NCI-H1436 treated with DMSO at 0.1 percent for 48 hours (cell line): ENCODE measurements at regions not wholly inside any gene's neighbourhood (a gene's known extent, or its start where the extent isn't known, plus 50 kb on each side); places are given as distances from the start of the nearest gene placed in this dataset.
"Not testable (repeated sequence)": the region's sequence is repeated elsewhere in the genome, so short reads cannot be mapped to it uniquely, and the experiment has no call there.

Experiments used
- DNase-seq: peaks from one replicate; lab custom pipeline; 2025; lab: John Stamatoyannopoulos, UW

DNA sequence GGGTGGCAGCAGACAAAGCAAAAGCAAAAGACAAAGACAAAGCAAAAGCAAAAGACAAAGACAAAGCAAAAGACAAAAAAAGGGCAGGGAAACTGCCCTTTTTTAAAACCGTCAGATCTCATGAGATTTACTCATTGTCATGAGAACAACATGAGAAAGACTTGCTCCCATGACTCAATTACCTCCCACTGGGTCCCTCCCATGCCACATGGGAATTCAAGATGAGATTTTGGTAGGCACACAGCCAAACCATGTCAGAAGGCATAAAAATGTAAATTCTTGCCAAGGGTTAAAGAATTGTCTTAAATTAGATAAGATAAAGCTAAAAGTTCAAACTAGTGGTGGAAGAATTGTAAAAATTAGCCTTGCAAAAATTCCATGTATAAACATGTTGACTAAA lies 419.7 kb downstream of the TRAM1L1 start:
- no peak for DNase-seq

- DNase-seq = no peak
Observed at GRCh38 chr4:116664198-116664597, 421.2 kb downstream of the TRAM1L1 start.

DNA sequence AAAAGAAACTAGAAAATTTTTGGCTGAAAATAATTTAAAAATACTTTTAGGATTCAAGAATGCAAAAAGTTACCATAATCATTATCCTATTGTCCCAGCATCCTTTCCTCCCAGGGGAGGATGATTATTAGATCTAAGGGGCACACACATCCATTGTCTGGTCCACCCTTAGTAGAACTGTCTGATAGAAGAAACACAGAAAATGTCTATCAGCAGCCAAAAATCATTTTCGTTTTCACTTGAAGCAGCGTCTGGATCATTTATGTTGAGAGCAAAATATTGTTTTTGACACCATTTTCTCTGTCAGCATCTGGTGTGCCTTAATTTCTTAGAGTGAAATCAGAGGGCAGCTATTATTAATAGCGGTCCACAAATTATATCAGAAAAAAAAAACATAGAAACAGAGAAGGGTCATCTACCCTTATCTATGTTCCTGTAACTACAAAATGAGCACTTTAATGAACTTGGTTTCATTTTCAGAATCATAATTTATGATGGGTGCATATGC lies 446.3 kb downstream of the TRAM1L1 start:
- no peak for DNase-seq

GRCh38 chr4:116638592-116638991 lies 446.8 kb downstream of the TRAM1L1 start:
- DNase-seq = no peak

DNA sequence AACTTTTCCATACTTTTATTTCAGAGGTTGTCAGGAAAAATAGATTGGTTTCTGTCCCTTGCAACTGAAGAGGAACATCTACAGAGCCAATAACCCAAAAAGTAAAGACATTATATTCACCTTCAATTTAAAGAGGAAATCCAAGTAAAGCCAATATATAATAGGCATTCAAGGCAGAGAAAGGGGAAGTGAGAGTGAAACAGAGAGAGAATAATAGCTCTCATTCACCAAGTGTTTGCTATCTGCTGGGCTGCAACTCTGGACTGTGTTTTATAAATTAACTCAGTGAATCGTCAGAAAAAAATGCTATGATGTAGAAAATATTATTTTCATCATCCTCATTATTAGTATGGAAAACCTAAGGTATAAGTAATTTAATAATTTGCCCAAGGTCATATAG lies 448.5 kb downstream of the TRAM1L1 start:
- no peak for DNase-seq

DNA sequence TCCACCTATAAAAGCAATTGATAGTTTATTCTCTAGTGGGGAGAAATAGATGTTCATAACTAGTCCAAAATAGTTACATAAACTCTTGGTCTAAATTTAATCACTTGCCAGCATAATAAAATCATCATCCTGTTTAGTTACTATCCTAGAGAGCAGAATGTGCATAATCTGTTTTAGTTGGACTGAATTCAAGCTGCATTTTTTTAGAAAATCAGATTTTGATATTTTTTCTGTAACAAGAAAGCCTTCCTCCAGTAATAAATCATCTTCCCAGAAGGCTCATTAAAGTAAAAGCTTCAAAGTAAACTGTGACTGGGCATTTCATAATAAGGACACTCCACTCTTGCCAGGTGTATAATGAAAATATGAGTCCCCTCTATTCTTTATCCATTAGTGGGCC lies 453.1 kb downstream of the TRAM1L1 start:
- DNase-seq = no peak

- no peak for DNase-seq
Observed at GRCh38 chr4:116628598-116628997, 456.8 kb downstream of the TRAM1L1 start.

DNA sequence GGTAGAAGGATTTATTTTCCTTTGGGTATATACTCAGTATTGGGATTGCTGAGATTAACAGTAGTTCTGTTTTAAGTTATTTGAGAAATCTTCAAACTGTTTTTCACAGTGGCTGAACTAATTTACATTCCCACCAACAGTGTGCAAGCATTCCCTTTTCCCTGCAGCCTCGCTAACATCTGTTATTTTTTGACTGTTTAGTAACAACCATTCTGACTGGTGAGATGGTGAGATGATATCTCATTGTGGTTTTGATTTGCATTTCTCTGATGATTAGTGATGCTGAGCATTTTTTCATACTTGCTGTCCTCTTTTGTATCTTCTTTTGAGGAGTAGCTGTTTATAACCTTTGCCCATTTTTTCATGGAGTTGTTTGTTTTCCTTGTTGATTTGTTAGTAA lies 457.8 kb downstream of the TRAM1L1 start:
- no peak for DNase-seq

DNA sequence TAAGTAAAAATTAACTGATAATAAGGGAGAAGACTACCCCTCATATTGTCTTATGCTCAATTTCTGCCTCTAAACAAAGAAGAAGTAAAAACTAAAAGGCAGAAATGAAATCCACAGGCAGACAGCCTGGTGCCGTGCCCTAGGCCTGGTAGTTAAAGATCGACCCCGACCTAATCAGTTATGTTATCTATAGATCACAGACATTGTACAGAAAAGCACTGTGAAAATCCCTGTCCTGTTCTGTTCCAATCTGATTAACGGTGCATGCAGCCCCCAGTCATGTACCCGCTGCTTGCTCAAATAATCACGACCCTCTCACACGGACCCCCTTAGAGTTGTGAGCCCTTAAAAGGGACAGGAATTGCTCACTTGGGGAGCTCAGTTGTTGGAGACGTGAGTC lies 465.9 kb downstream of the TRAM1L1 start:
- DNase-seq = not testable (repeated sequence)

- no peak for DNase-seq
Observed at GRCh38 chr4:116618638-116619037, 466.7 kb downstream of the TRAM1L1 start.

- no peak for DNase-seq
Observed at GRCh38 chr4:116603096-116603495, 482.3 kb downstream of the TRAM1L1 start.

DNA sequence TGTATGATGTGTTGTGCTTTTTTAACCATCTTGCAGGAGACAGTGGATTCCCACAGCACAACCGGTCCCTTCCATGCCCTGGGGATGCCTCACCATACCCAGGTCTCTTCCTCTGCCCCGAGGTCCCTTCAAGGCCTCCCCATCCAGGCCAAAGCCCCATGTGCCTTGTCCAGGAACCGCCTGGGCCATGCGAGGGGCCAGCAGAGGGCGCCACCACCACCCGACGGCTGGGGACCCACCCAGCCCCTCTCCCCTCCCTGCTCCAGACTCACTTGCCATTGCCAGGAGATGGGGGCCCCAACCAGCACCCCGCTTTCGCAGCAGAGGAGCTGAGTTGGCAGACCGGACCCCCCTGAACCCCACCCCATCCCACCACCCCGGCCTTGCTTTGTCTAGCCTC lies 485.5 kb downstream of the TRAM1L1 start:
- DNase-seq = no peak

DNA sequence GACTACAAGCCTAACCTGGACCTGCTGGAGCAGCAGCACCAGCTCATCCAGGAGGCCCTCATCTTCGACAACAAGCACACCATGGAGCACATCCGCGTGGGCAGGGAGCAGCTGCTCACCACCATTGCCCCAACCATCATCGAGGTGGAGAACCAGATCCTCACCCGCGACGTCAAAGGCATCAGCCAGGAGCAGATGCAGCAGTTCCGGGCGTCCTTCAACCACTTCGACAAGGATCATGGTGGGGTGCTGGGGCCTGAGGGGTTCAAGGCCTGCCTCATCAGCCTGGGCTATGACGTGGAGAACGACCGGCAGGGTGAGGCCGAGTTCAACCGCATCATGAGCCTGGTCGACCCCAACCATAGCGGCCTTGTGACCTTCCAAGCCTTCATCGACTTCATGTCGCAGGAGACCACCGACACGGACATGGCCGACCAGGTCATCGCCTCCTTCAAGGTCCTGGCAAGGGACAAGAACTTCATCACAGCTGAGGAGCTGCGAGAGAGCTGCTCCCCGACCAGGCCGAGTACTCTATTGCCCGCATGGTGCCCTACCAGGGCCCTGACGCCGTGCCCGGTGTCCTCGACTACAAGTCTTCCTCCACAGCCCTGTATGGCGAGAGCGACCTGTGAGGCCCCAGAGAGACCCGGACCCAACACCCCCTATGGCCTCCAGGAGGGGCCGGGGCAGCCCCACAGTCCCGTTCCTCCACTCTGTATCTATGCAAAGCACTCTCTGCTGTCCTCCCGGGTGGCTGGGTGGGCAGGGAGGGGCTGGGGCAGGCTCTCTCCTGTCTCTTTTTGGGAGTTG lies 486.2 kb downstream of the TRAM1L1 start:
- no peak for DNase-seq

- no peak for DNase-seq
Observed at GRCh38 chr4:116598155-116598979, 487.0 kb downstream of the TRAM1L1 start.

DNA sequence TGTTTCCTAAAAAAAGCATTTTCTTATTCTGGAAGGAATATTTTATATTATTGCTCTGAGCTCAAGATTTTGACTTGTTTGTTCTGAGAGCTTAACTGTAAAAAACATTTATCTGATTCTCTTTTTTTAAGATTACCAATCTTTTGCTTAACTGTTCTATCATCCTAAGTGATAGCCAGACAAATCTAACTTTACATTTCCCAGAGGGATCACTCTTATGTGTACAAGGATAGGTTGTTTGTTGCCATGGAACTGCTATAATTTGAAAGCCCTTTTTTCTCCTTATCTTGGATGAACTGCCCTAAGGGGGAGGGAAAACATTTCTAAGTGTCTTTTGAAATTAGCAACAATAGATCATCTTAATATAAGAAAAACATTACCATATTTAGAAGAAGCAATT lies 494.7 kb downstream of the TRAM1L1 start:
- no peak for DNase-seq

DNA sequence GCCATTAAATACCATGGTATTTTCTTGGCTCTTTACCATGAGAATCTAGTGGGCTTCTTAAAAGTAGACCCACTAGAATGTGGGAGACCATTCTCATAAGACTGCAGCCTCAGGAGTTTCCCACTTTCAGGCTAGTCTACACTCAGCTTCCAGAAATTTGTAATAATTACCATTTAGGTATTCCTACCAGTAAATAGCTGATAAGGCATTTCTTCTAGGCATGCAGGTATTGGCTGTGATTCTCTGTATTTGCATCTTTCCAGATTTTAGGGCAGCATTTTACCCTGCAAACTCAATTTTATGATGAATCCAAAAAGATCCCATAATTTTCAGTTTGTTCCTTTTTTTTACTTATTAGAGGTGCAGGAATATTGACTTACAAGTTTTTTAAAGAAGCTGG lies 496.6 kb downstream of the TRAM1L1 start:
- DNase-seq = no peak

DNA sequence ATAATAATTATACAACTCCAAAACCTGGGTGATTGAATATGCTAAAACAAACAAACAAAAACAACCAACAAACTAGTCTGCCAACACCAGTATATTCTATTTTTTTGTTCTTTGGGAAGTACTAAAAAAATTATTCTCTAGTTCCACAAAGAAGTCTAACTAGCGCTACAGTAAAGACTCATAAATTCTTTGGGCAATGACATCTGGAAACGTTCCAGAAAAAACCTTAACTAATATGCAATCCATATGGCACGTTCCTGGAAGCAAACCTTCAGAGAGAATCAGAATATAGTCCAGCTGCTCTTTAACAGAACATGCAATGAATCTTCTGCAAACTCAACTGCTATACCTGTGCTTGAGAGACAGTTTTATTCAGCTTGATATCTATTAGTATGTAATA lies 500.1 kb downstream of the TRAM1L1 start:
- DNase-seq = no peak

DNA sequence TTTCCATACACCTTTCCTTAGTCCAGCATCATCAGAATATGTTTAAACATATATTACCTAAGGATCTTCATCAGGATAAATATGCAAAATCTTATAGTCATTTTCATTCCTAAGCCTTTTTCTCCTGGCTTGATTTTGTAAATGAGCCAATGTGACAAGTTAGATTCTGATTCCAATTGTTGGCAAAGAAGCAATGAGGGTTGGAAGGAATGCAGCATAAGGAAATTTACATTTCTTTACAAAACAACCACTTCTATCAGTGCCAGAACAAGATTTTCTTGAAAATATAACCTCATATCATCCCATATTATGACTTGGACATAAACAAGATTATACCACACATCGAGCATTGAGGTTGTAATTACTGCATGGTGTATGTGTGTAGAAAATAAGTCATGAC lies 508.1 kb downstream of the TRAM1L1 start:
- no peak for DNase-seq

GRCh38 chr4:116573540-116573939 lies 511.8 kb downstream of the TRAM1L1 start:
- no peak for DNase-seq

GRCh38 chr4:116561768-116562167 lies 523.6 kb downstream of the TRAM1L1 start:
- no peak for DNase-seq

DNA sequence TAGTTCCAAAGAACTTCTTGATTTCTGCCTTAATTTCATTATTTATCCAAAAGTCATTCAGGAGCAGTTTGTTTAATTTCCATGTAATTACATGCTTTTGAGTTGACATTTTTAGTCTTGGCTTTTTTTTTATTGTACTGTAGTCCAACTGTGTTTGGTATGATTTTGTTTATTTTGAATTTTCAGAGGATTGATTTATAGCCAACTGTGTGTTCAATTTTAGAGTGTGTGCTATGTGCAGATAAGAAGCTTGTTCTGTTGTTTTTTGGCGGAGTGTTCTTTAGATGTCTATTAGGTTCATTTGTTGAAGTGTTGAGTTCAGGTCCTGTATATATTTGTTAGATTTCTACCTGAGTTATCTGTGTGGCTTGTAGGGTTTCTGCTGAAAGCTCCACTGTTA lies 533.6 kb downstream of the TRAM1L1 start:
- no peak for DNase-seq

DNA sequence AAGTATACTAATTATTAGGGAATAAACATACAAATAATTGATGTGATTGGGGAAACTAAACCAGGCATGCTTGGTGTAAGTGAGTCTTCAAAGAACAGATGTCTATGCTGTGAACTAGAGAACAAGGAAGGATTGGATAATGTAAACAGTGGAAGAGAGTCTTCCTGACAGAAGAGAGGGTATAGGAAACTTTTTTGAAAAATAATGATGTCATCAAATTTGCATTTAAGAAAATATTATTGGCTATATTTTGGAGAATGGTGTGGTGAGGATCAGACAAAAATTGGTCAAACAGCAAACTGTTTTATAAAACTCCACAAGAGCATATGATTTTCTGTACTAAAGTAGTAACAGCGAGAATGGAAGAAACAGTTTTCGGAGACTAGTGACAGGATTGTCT lies 537.7 kb downstream of the TRAM1L1 start:
- DNase-seq = no peak

- no peak for DNase-seq
Observed at GRCh38 chr4:116546759-116547158, 538.6 kb downstream of the TRAM1L1 start.
